ENCODE measurements at regions not wholly inside any gene's neighbourhood (a gene's known extent, or its start where the extent isn't known, plus 50 kb on each side); places are given as distances from the start of the nearest gene placed in this dataset.

GRCh38 chr2:145846982-145847381 lies 1327.1 kb upstream of the ZEB2 start:
- TF ChIP-seq, protein P1, sequence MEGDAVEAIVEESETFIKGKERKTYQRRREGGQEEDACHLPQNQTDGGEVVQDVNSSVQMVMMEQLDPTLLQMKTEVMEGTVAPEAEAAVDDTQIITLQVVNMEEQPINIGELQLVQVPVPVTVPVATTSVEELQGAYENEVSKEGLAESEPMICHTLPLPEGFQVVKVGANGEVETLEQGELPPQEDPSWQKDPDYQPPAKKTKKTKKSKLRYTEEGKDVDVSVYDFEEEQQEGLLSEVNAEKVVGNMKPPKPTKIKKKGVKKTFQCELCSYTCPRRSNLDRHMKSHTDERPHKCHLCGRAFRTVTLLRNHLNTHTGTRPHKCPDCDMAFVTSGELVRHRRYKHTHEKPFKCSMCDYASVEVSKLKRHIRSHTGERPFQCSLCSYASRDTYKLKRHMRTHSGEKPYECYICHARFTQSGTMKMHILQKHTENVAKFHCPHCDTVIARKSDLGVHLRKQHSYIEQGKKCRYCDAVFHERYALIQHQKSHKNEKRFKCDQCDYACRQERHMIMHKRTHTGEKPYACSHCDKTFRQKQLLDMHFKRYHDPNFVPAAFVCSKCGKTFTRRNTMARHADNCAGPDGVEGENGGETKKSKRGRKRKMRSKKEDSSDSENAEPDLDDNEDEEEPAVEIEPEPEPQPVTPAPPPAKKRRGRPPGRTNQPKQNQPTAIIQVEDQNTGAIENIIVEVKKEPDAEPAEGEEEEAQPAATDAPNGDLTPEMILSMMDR (IDR thresholded peaks at IDR 0.05) = no peak
- TF ChIP-seq POLR2A (IDR thresholded peaks at IDR 0.05) (no peak), POLR2AphosphoS5 (IDR thresholded peaks at IDR 0.05) (no peak)
